Suprapubic skin (tissue), 3 donors: ENCODE measurements at regions not wholly inside any gene's neighbourhood (a gene's known extent, or its start where the extent isn't known, plus 50 kb on each side); places are given as distances from the start of the nearest gene placed in this dataset.

ENCODE experiments used
- POLR2AphosphoS5 ChIP-seq, 3 donors: sonication (generic); formaldehyde crosslinking; IDR thresholded peaks; one replicate each; pipeline ENCODE4 v1.6.1; 2017; ENCODE audit warnings: antibody characterized with exemption in 3 of 3
- TF ChIP-seq, protein P1 (sequence below), 2 donors: fragments of 200-600 bp in 1 of 2; fragments of 450-650 bp in 1 of 2; sonication (generic) in 1 of 2; IDR thresholded peaks; one replicate each; pipeline ENCODE4 v1.5.1; 2016 to 2019; ENCODE audit warnings: antibody characterized with exemption in 2 of 2, mild to moderate bottlenecking in 1 of 2, moderate library complexity in 1 of 2

DNA sequence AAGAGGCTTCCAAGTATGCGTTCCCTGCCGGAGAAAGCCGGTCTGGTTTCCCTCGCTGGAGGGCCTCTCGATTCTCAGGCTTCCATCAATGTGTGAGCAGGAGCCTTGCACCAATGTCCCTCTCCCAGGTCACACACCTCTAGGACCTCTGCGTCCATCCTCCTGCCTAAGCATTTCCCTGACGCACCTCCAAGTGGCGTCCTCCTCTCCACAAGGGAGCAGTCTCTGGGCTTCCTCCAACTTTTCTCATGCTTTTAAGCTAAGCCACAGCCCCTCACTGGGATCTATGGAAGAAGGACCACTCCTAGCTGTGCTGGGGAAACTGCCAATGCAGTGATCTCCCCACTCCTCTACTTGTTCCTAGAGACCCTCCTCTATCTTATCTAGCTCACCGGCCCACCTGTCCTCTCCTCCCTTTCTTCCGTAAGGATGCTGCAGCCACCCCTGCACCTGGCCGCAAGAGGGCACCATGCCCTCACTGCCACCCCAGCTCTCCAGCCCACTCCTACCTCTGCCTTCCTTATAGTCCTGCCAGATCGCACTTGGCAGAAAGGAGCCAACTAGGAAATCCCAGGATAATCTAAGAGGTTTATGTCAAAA is 258.7 kb downstream of the LRFN2 start:
- TF ChIP-seq POLR2AphosphoS5 (IDR thresholded peaks at IDR 0.05): no peak
- TF ChIP-seq, protein P1, sequence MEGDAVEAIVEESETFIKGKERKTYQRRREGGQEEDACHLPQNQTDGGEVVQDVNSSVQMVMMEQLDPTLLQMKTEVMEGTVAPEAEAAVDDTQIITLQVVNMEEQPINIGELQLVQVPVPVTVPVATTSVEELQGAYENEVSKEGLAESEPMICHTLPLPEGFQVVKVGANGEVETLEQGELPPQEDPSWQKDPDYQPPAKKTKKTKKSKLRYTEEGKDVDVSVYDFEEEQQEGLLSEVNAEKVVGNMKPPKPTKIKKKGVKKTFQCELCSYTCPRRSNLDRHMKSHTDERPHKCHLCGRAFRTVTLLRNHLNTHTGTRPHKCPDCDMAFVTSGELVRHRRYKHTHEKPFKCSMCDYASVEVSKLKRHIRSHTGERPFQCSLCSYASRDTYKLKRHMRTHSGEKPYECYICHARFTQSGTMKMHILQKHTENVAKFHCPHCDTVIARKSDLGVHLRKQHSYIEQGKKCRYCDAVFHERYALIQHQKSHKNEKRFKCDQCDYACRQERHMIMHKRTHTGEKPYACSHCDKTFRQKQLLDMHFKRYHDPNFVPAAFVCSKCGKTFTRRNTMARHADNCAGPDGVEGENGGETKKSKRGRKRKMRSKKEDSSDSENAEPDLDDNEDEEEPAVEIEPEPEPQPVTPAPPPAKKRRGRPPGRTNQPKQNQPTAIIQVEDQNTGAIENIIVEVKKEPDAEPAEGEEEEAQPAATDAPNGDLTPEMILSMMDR (IDR thresholded peaks at IDR 0.05): peak; percentile 34 to 68
